ENCODE measurements at regions not wholly inside any gene's neighbourhood (a gene's known extent, or its start where the extent isn't known, plus 50 kb on each side); places are given as distances from the start of the nearest gene placed in this dataset.

- TF ChIP-seq ZNF274 (IDR thresholded peaks at IDR 0.05; ENCODE audit: low read depth, low read length) (no peak), SUZ12 (IDR thresholded peaks at IDR 0.05; ENCODE audit: extremely low read depth, insufficient read depth, insufficient read length) (no peak)
These were observed 742.3 kb upstream of the CELF4 start for GRCh38 chr18:38307914-38308313.

All from NT2/D1 (cell line).